Head of caudate nucleus (tissue), 42 donors: ENCODE measurements at regions not wholly inside any gene's neighbourhood (a gene's known extent, or its start where the extent isn't known, plus 50 kb on each side); places are given as distances from the start of the nearest gene placed in this dataset.

Experiments used
- DNase-seq, 42 donors: peaks; one replicate each; pipeline versions ENCODE4 v3.0.0 to v3.0.0-alpha.2; 2020 to 2021; ENCODE audit warnings: mixed read lengths in 7 of 42
- intact Hi-C: fragments of 100-400 bp; cut with DNase I; formaldehyde crosslinking; loops from one replicate; pipeline ENCODE4 v1.15.0; 2022

- DNase-seq: no peak
- intact Hi-C loops: no loop called here
Observed at GRCh38 chr5:115072266-115073064, 97.2 kb downstream of the TRIM36 start.

- intact Hi-C loops: no loop called here
- no peak for DNase-seq
Observed at GRCh38 chr5:115070737-115071136, 99.0 kb downstream of the TRIM36 start.

GRCh38 chr5:115069087-115069968 lies 100.4 kb downstream of the TRIM36 start:
- intact Hi-C loops: no loop called here
- peak in 38 of 42 donors; percentile 14 to 80 (median 58) for DNase-seq

DNA sequence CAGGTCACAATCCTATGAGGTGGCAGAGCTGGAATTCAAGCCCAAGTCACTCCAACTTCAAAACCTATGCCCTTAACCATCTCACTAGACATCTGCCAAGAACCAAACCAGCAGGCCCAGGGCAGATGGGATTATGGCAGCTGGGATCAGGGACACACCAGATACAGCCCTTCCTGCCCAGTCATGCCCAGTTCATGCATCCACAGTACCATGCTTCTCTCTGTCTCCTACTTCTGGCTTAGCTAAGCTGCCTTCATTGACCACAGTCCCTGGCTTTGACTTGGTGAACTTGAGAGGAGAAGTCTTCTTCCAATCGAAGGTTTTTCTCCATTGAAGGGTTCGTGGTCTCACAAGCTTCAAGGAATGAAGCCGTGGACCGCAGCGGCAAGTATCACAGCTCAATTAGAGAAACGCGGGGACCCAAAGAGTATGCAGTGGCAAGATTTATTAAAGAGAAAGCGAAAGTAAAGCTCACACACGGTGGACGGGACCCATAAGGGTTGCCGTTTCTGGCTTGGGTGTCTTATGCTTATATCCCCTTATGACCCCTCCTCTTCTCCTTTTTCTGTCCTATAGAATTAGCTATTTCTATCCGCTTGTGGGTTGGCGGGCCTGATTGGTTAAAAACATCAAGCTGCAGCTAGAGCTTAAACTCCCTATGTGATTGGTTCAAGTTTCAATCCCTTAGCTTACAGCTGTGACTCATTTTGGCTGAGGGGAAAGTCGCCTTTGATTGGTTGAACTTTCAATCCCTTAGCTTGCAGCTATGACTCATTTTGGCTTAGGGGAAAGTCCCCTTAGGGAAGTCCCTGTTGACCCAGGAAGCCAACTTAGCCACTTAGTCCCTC lies 101.2 kb downstream of the TRIM36 start:
- intact Hi-C loops: no loop called here
- no peak for DNase-seq

- intact Hi-C loops: no loop called here
- peak in 1 of 42 donors; percentile 14 for DNase-seq
Observed at GRCh38 chr5:115064380-115064779, 105.3 kb downstream of the TRIM36 start.

GRCh38 chr5:115054387-115054951 lies 115.2 kb downstream of the TRIM36 start:
- intact Hi-C loops: no loop called here
- DNase-seq: no peak

DNA sequence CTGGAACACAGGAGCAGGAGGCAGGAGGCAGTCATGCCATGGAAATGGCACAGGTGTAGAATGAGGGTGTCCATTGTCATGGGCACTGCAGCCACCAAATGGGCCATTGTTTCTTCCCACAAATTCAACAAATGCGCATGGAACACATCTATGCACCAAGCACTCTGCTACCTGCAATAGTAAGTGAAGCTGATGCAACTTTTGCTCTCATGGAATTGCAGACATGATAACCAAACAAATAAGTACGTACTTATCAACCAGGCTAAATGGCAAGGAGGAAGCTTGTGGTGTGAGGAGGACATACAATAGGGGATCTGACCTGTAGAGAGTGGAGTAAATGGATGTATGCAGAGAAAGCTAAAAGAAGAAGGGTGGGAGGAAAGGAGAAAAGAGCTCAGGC lies 116.8 kb downstream of the TRIM36 start:
- DNase-seq: no peak
- intact Hi-C loops: no loop called here

- intact Hi-C loops: no loop called here
Observed at GRCh38 chr5:115050866-115051265, 118.8 kb downstream of the TRIM36 start.

DNA sequence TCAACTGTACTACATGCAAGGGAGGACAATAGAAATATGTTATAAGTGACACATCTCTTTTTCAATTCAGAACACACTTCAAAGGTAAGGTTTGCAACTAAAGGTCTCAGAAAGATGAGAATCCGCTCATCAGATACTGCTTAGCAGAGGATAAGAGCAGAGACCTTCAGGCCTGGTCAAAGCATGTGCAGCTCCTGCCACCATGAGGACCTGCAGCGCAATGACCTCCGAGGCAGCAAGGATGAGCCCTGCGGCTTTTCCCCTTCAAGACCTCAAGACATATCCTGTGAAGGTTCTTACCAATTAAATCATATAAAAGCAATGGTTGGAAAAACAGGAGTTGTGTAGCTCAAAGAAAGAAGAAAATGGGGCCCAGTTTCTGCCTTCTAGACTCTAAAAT lies 135.8 kb downstream of the TRIM36 start:
- intact Hi-C loops: no loop called here
- peak in 31 of 42 donors; percentile 2 to 59 (median 18) for DNase-seq

More at GRCh38 chr5:115050866-115051265, 118.8 kb downstream of the TRIM36 start:
- DNase-seq: no peak

- intact Hi-C loops: no loop called here
- peak in 1 of 42 donors; percentile 4 for DNase-seq
Observed at GRCh38 chr5:115028557-115028956, 141.2 kb downstream of the TRIM36 start.

GRCh38 chr5:115024922-115025321 lies 144.8 kb downstream of the TRIM36 start:
- intact Hi-C loops: no loop called here
- DNase-seq: no peak

DNA sequence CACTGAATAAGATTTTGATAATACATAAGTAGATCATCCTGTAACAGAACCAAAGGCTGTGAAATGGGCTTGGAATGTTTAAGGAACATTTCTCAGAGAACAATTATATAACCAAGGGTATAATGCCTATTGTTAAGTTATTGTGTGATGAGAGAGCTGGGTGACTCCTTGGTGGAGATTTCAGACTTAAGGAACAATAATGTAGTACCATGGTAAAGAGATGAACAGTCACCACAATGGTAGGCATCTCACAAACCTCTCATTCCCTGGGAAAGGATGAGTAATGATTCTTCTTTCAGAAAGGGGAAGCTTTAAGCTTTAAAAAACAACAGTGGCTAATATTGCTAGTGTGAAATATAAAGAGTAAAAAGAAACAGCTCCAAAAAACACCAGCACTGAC lies 147.4 kb downstream of the TRIM36 start:
- intact Hi-C loops: no loop called here
- DNase-seq: no peak

- DNase-seq: no peak
- intact Hi-C loops: no loop called here
Observed at GRCh38 chr5:115016646-115017045, 153.1 kb downstream of the TRIM36 start.

DNA sequence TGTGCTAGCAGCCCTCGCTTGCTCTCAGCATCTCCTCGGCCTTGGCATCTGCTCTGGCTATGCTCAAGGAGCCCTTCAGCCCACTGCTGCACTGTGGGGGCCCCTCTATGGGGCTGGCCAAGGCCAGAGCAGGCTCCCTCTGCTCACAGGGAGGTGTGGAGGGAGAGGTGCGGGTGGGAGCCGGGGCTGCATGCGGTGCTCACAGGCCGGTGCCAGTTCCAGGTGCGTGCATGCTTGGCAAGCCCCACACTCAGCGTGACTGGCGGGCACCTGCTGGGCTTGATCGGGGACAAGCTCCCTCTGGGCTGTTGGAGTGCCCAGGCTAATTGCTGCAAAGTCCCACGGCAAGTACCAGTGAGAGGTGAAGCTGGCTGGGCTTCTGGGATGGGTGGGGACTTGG lies 170.5 kb downstream of the TRIM36 start:
- intact Hi-C loops: no loop called here
- no peak for DNase-seq

- DNase-seq: no peak
- intact Hi-C loops: no loop called here
Observed at GRCh38 chr5:114989512-114989911, 180.2 kb downstream of the TRIM36 start.

DNA sequence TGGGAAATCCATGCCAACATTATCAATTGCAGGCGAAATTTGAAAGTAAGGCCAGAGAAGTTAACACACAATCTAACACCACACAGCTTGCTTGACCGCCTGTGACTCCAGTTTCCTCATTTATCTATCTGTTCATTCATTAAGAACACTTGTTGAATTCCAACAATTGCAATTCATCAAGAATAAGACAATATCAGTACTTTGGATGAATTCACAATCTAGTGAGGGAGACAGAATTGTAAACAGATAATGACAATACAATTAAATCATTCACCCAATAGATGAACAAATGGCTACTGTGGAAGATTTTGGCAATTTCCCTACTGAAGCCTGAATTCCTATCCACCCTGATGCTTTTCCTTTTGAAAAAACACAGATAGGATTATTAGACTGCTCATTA lies 181.6 kb downstream of the TRIM36 start:
- peak in 1 of 42 donors; percentile 6 for DNase-seq
- intact Hi-C loops: no loop called here

DNA sequence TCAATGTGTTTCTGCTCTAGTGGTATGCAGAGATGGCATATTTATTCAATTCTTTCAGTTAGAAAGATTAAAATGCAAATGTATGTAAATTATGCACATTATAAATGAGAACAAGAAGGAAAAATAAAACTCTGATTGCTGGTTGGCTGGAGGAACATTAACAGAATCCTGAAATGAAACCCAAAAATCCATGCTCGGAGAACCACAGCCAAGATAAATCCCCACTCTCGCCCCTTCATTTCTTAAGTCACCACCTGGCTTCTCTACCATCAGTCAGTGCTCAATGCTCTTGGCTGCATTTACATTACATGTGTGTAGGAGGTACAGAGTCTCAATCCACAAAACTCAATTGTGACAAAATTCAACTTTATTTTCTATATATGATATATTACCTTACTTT lies 184.9 kb downstream of the TRIM36 start:
- intact Hi-C loops: no loop called here
- no peak for DNase-seq

- intact Hi-C loops: no loop called here
- no peak for DNase-seq
Observed at GRCh38 chr5:114981111-114981510, 188.6 kb downstream of the TRIM36 start.

DNA sequence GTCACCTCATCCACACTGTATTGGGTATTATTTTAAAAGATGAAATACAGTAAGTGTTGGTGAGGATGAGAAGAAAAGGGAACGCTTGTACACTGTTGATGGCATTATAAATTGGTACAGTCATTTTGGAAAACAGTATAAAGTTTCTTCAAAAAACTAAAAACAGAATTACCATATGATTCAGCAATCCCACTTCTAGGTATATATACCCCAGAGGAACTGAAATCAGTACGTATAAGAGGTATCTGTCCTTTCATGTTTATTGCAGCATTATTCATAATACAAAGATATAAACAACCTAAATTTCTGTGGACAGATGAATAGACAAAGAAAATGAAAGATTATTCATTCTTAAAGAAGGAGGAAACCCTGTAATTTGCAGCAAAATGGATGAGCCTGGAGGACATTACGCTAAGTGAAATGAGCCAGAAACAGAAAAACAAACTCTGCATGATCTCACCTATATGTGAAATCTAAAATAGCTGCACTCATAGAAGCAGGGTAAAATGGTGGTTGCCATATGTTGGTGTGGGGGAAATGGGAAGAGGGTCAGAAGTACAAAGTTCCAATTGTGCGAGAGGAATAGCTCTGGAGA lies 191.6 kb downstream of the TRIM36 start:
- intact Hi-C loops: no loop called here
- DNase-seq: no peak
